ENCODE measurements at regions not wholly inside any gene's neighbourhood (a gene's known extent, or its start where the extent isn't known, plus 50 kb on each side); places are given as distances from the start of the nearest gene placed in this dataset.

GRCh38 chr15:97013491-97013890, 683.0 kb downstream of the NR2F2 start:
- DNase-seq (ENCODE audit: low read depth in 2 of 2): no peak

DNA sequence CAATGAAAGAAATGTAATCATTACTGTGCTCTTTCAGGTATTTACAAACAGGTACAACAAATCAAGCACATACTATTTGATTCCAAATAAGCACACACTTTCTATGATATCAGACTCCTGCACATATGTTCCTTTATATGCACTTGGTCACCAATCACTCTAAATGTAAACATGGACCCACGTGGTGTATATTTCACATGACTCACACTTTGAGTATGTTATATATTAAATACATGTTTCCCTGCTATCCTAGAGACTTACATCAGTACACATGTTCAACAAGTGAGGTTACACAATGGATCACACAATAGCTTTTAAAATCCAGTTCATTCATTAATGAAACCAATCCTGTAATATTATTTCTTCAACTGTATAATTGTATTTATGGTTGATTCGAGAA, 683.5 kb downstream of the NR2F2 start:
- DNase-seq (ENCODE audit: low read depth in 2 of 2): no peak

DNA sequence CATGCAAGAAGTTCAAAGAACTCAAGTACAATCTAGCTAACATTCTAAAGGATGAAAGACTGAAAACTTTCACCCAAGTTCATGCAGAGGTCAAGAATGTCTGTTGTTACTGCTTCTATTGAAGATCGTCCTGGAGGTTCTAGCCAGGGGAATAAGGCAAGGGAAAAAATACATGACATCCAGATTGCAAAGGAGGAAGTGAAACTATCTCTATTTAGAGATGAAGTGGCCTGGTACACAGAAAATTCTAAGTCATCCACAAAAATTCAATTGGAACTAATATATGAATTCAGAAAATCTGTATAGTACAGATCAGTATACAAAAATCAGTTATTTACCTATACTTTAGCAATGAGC, 693.0 kb downstream of the NR2F2 start:
- no peak for DNase-seq (ENCODE audit: low read depth in 2 of 2)

DNA sequence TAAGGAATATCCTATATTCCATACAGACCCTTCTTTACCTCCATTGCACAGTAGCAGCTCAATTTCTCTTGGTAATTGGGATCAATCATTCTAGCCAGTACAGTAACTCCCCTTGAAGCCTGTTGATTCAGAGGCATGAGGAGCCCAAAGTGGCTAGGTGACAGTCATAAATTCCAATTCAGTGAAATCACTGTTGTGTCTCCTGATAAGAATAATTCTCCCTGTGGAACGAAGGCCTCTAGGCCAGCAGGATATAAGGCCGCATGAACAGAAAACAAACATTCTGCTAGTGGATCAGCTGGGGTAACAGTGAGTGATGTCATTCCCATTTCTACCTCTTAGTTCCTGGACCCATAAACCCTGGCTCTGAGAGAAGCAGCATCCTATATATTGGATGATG, 696.3 kb downstream of the NR2F2 start:
- no peak for DNase-seq (ENCODE audit: low read depth in 2 of 2)

GRCh38 chr15:97027772-97028171, 697.3 kb downstream of the NR2F2 start:
- no peak for DNase-seq (ENCODE audit: low read depth in 2 of 2)

GRCh38 chr15:97030251-97030650, 699.8 kb downstream of the NR2F2 start:
- DNase-seq (ENCODE audit: low read depth in 2 of 2): no peak

DNA sequence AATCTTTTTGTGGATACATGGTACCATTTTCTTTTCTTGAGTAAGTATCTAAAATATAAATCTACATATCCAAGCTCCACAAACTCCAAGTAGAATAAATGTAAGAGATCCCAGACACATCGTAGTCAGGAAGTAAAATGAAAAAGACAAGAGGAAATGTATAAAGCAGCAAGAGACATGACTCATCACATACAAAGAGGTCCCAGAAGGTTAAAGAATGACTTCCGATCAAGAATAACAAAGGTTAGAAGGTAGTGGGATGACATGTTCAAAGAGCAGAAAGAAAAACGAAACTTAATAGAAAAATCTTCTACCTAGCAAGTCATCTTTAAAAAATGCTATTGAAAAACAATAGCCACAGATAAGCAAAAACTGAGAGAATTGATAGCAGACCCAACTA, 705.8 kb downstream of the NR2F2 start:
- no peak for DNase-seq (ENCODE audit: low read depth in 2 of 2)

DNA sequence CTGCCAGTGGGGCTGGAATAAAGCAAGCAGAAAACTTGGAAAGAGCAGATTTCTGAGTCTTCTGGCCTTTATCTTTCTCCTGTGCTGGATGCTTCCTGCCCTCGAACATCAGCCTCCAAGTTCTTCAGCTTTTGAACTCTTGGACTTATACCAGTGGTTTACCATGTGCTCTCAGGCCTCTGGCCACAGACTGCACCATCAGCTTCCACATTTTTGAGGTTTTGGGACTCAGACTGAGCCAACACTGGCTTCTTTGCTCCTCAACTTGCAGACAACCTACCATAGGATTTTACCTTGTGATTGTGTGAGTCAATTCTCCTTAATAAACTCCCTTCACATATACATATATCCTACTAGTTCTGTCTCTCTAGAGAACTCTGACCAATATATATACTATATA, 706.6 kb downstream of the NR2F2 start:
- no peak for DNase-seq (ENCODE audit: low read depth in 2 of 2)

- DNase-seq (ENCODE audit: low read depth in 2 of 2): no peak
Measured at GRCh38 chr15:97045666-97046421, 715.3 kb downstream of the NR2F2 start.

GRCh38 chr15:97052513-97052912, 722.0 kb downstream of the NR2F2 start:
- no peak for DNase-seq (ENCODE audit: low read depth in 2 of 2)

- DNase-seq (ENCODE audit: low read depth in 2 of 2): no peak
Measured at GRCh38 chr15:97053635-97054034, 723.1 kb downstream of the NR2F2 start.

DNA sequence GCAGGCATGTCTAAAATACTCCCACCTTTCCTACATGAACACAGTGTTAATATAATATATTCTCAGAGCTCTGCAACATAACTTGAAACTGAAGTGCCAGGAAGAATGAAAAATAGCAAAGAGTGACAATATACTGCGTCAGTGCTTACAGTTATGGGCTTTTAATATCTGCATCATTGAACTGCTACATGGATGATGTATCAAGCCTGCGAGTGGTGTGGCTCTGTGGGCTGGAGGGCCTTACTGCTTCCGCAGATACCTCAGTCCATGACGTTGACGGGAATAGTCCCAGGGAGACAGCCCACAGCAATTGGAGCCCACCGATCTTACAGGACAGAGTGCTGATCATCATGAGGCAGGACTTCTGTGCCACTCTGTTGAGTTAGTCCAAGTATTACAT, 727.0 kb downstream of the NR2F2 start:
- no peak for DNase-seq (ENCODE audit: low read depth in 2 of 2)

DNA sequence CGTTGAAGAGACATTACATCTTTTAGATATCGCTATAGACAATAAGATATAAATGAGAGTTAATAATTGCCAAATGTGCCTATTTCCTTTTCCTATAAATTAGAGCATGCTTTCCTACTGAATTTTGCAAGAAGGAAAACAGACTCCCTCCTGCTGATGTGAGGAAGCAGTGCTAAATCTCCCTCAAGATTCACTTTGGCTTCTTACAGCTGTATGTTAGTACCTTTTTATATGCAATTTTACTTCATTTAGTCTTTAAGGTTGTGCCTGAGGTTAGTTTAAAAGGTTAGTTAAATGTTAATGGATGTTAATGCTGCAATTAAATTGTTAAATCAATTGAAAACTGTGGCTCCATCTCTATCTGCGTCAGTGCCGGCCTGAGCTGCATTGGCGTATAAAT, 728.8 kb downstream of the NR2F2 start:
- DNase-seq (ENCODE audit: low read depth in 2 of 2): no peak

DNA sequence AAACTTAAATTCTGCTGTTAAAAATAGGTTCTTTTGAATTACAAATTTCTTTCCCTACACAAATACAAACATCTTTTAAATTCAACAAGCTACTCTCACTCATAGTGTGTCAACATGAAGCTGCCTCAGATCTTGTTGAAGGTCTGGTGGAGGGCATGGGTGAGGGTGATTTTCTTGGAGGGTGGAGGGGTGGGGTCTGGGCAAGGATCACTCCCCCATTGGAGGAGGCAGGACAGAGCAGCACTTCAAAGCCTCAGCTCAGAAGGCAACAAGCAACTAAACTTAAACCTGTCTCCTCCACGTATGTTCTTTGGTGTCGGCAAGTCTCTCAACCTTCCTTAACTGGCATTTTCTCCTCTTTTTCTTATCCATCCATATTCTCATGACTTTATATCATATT, 730.9 kb downstream of the NR2F2 start:
- DNase-seq (ENCODE audit: low read depth in 2 of 2): no peak

- no peak for DNase-seq (ENCODE audit: low read depth in 2 of 2)
Measured at GRCh38 chr15:97071668-97072067, 741.2 kb downstream of the NR2F2 start.

GRCh38 chr15:97072545-97072944, 742.0 kb downstream of the NR2F2 start:
- no peak for DNase-seq (ENCODE audit: low read depth in 2 of 2)

DNA sequence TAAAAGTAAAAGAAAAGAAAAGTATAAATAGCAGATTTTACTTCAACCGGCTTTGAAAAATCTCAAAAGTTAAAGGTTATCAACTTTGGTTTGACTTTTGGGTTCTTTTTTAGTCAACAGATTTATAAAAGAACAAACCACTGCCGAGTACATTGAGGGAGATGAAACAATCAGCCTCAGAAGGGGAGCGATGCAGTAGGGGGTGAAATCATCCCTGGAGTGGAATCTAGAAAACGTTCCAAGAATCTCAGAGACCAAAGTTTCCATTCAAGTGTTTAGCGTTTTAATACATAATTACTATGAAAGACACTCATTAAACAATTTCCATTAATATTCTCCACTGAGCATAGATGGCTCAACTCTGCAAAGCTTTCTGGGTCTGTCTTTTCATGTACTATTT, 745.5 kb downstream of the NR2F2 start:
- no peak for DNase-seq (ENCODE audit: low read depth in 2 of 2)

- no peak for DNase-seq (ENCODE audit: low read depth in 2 of 2)
Measured at GRCh38 chr15:97077975-97078374, 747.5 kb downstream of the NR2F2 start.

DNA sequence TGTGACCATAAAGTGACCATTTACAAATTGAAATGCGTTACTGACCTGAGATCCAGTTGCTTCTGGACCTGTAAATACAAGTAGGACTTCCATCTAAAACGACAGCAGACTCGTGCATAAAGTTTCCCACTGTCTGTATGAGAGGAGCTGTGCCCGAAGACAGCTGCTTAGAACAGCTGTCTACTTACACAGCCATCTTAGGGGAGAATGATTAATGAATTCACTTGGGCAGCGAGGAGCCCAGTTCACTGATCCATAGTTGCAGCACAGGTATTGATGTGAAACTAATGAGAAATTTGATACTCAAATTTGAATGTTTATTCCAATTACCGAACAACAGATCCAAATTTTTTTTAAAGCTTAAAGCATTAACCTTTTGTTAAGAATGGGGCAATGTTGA, 748.1 kb downstream of the NR2F2 start:
- no peak for DNase-seq (ENCODE audit: low read depth in 2 of 2)

- DNase-seq (ENCODE audit: low read depth in 2 of 2): no peak
Measured at GRCh38 chr15:97081666-97082226, 751.2 kb downstream of the NR2F2 start.

GRCh38 chr15:97082830-97083229, 752.3 kb downstream of the NR2F2 start:
- DNase-seq (ENCODE audit: low read depth in 2 of 2): no peak

GRCh38 chr15:97084650-97085049, 754.1 kb downstream of the NR2F2 start:
- peak in 1 of 2 experiments; percentile 0 for DNase-seq (ENCODE audit: low read depth in 2 of 2)

- no peak for DNase-seq (ENCODE audit: low read depth in 2 of 2)
Measured at GRCh38 chr15:97085731-97086130, 755.2 kb downstream of the NR2F2 start.

Data from fibroblast of skin of left quadriceps (primary cell).